Activated CD8-positive, alpha-beta memory T cell treated with anti-CD3 and anti-CD28 coated beads for 36 hours (primary cell): ENCODE measurements at regions not wholly inside any gene's neighbourhood (a gene's known extent, or its start where the extent isn't known, plus 50 kb on each side); places are given as distances from the start of the nearest gene placed in this dataset.

Experiments
- CTCF ChIA-PET: fragments of 350-600 bp; sonication (Branson Sonifier 250); formaldehyde crosslinking; loops from one replicate; lab custom pipeline; 2021; ENCODE audit warnings: antibody characterized with exemption; lab: Charles Lee
- POLR2A ChIA-PET: fragments of 350-600 bp; sonication (Branson Sonifier 250); formaldehyde crosslinking; loops from one replicate; lab custom pipeline; 2021; ENCODE audit warnings: antibody characterized with exemption; lab: Charles Lee

DNA sequence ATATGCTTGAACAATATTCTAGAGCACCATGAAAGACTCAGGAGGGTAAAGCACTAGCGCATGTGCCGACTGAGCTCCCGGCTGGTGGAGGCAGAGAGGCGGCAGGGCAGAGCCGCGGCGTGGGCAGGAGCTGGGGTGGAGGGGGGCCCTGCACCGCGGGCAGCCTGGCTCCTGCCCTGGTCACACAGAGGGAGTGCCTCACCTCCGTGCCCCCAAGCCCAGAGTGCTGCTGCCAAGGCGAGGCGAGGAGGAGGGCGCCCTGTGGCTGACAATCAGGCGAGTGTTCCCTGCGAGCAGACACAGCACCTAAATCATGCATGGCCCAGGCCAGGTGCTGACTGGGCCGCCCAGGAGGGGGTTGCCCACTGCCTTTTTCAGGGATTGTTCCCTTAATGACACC lies 105.8 kb upstream of the TNRC6C start:
- ChIA-PET POLR2A (interaction anchor here (0.6 kb wide), 1 partner anchor 106 kb away, joined by 3 read pairs; the partner anchor contains the start of gene TNRC6C), CTCF (no interaction called here)

DNA sequence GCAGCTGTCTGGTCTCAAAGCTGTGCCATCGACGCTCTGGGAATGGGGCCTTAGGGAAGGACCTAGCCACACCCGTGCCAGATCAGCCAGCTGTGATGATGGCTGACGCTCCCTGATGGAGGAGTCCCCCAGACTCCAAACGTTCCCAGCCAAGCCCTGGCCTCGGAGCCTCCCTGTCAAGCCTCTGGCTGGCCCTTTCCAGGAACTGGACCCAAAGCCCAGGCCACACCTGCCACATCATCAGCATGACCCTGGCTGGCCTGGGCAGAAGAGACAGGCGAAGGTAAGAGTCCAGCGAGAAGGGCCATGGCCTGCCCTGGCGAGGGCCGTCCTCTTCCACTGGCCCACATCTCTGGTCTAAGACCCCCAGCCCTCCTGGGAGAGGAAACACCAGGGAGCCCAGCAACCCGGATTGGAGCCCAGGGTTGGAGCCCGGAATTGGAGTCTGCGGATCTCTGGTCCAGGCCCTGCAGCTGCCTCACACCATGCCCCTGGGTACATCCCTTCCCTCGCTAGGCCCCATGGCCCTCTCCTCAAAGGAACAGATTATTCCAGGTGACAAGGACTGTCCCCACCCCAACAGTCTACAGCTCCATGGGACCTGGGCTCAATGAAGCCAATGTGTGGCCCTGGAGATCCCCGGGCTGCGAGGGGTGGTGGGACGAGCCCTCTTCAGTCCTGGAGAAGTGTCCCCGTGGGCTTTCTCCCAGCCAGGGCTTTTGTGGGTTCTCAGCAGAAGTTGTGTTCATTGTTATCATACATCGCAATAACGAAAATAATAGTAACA lies 105.1 kb upstream of the TNRC6C start:
- ChIA-PET POLR2A (no interaction called here), CTCF (no interaction called here)

DNA sequence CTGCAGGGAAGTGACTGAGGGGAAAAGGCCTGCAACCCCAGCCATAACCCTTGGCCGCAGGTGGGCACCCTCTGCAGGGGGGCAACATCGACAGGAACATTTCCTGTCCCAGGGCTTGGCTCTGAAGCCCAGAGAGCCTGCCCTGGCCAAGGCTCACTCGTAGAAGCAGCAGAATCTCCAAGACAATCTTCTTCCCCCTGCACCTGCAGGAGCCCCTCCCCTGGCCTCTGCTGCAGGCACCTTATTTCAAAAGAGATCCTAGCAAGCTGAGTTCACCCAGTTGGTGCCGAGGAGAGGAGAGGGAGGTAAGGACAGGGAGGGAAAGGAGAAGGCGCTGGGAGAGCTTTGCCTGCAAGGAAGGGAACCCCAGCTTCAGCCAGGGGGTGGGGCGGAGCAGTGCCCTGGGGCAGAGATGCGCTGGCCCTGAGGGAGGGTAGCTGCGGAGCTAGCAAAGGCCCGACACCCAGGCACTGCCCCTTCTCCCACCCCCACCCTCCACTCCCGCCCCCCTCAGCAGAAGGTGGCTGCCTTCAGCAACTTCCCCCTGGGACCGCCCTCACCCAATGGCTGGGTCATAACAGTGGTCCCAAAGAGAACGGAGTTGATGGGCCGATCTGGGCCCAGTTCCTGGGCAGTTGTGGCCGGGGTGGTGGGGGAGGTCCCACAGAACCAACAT lies 104.3 kb upstream of the TNRC6C start:
- CTCF ChIA-PET, result interaction anchor here (0.6 kb wide), 1 partner anchor 491 kb away, joined by 3 read pairs; no protein-coding TSS in a partner anchor

GRCh38 chr17:77854759-77855745 lies 103.5 kb upstream of the TNRC6C start:
- ChIA-PET CTCF (interaction anchor here (0.6 kb wide), 1 partner anchor 492 kb away, joined by 3 read pairs; no protein-coding TSS in a partner anchor), POLR2A (no interaction called here)

More for the DNA sequence above, 104.3 kb upstream of the TNRC6C start:
- POLR2A ChIA-PET, result no interaction called here

GRCh38 chr17:77856551-77857305 lies 101.8 kb upstream of the TNRC6C start:
- CTCF ChIA-PET, result no interaction called here

GRCh38 chr17:77857306-77857555 lies 101.3 kb upstream of the TNRC6C start:
- POLR2A ChIA-PET, result no interaction called here
- CTCF ChIA-PET, result no interaction called here

More at GRCh38 chr17:77856551-77857305, 101.8 kb upstream of the TNRC6C start:
- POLR2A ChIA-PET, result no interaction called here

GRCh38 chr17:77857613-77858012 lies 100.9 kb upstream of the TNRC6C start:
- POLR2A ChIA-PET, result no interaction called here

DNA sequence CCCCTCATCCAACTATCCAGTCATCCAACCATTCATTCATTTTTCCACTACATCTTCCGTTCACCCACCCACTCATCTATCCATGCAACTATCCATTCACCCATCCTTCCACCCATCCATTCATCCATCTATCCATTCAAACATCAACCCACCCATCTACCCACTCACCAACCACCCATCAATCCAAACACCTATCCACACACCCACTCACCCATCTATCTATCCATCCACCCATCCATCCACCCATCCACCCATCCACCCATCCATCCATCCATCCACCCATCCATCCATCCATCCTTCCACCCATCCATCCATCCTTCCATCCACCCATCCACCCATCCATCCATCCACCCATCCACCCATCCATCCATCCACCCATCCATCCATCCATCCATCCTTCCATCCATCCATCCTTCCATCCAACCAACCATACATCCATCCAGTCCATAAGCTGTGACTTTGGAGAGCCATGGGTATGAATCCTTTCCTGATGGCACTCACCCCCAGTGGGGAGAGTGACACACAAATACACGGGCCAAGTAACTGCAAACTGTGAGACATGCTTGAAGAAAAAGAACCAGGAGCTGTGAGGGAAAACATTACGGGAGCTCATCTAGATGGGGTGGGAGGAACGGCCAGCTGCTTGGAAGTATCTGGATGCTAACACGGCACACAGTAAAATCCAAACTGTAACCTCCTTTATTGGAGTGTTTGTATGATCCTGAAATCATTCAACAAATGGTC lies 100.0 kb upstream of the TNRC6C start:
- CTCF ChIA-PET, result interaction anchor here (1.4 kb wide), 1 partner anchor 155 kb away, joined by 3 read pairs; no protein-coding TSS in a partner anchor
- POLR2A ChIA-PET, result no interaction called here

More at GRCh38 chr17:77857613-77858012, 100.9 kb upstream of the TNRC6C start:
- CTCF ChIA-PET, result no interaction called here

DNA sequence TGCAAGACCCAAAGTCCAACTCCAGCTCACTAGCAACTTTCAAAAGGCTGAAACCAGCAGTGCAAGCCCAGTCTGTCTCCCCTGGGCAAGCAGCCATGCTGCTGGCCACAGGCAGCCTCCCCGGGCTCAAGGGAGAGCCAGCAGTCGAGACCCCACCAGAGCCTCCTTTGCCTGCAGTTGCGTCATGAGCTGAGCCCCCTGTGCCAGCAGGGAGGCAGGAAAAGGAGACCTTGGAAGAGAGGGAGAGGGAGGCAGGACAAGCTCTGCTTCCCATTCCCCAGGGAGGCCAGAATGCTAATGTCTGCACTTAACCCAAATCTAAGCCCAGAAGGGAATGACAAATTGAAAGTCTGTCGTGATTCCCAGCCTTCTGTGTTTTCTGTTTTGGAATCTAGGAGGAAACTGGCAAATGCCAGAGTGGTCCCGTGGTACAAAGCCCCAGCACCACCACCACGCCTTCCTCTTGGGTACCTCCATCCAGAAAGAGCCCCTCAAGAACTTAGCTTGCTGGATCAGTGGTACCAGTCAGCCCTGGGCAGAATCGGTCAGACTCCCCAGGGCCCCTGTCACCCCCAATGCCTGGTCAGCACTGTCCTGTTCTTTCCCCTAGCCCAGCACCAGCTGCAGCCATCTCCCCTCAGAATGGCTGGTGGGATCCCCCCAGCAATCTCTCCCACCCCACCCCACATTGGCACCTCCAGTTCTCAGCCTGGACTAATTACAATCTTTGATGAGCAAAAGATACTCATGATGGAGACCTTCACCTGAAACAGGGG lies 99.3 kb upstream of the TNRC6C start:
- POLR2A ChIA-PET, result no interaction called here
- CTCF ChIA-PET, result interaction anchor here (1.4 kb wide), 1 partner anchor 154 kb away, joined by 3 read pairs; no protein-coding TSS in a partner anchor

- CTCF ChIA-PET, result no interaction called here
- POLR2A ChIA-PET, result no interaction called here
These were observed 97.3 kb upstream of the TNRC6C start for GRCh38 chr17:77861133-77861695.

DNA sequence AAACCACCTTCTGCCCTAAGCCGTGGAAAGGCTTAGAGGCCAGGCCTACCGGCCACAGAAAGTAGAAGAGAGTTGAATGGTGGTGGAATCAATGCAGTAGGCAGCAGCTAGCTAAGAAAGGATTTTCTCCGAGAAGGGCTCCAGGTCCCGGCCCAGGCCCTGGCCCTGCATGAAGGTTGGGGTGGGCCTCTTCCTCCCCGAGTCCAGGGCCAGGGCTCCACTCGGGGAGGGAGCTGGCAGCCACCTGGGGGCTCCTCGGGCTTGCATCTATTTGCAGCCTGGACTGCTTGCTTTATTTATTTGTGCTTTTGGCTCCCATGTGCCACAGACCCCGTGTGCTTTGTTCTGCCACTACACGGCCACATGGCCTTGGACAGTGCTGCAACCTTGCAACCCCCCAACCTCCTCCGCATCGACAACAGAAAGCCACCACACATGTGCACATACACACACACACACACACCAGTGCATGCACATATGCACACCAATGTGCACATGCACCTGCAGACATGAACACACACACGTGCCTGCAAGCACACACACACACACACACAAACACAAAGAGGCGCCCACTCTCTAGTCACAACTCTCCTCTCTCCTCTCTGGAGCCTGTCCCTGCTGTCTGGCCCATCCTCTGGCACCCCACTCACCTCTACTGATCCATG lies 96.4 kb upstream of the TNRC6C start:
- ChIA-PET POLR2A (interaction anchor here (0.5 kb wide), 1 partner anchor 19 kb away, joined by 3 read pairs; no protein-coding TSS in a partner anchor), CTCF (no interaction called here)

GRCh38 chr17:77862890-77863813 lies 95.4 kb upstream of the TNRC6C start:
- ChIA-PET POLR2A (interaction anchor here (0.5 kb wide), 1 partner anchor 18 kb away, joined by 3 read pairs; no protein-coding TSS in a partner anchor), CTCF (interaction anchor here (0.9 kb wide), 1 partner anchor 34 kb away, joined by 3 read pairs; no protein-coding TSS in a partner anchor)

DNA sequence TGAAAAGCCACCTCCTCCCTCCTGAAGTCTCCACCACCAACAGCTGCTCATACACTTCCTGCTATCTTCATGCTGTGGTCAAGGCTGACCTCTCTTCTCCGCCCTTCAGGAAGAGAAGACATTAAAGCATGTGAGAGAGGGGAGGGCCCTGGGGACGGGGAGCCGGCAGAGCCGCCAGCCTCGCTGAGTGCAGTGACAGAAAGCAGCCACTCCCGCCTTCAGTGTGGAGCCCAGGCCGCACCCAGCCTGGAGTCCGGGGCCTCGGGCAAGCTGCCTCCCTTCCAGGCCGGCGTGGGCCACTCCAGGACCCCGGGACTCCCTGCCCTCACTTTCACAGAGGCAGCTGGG lies 94.7 kb upstream of the TNRC6C start:
- CTCF ChIA-PET, result interaction anchor here (0.9 kb wide), 1 partner anchor 34 kb away, joined by 3 read pairs; no protein-coding TSS in a partner anchor
- POLR2A ChIA-PET, result no interaction called here

DNA sequence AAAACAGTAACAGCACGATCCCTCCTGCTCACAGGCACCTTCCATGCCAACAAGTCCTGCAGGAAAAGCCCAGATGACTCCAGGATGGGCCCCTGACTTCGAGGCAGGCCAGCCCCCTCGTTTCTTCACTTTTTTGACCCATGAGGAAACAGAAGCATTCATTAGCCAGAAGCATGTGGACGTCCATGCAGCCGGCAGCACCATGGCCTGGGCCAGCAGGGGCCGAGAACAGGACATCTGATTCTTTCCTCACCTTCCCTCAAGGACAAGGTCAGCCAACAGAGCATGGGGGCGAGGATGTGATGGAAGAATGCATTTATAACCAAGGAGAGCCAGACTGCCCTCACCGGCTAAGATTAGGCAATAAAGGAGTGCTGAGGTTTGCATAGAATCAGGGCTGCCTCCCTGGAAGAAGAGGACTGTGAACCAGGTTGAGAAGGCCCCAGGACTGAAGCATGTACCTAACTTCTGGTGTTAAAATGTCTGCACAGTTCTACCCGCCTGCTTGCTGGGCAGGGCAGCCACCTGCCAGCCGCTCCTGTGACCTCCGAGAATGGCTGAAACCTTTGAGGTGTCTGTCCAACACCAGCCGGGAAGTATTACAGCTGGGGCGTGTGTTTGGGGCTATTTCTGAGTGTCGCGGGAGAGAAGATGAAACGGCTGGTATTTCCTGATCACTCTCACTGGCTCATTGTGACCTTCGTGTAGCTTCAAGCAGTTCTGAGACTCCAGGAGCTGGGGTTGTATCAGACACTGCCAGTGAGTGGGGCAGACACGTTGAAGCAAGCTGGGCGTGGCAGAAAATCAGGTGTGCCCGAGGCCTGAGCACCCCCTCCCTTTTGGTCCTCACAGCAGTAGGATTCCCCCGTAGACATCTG lies 94.0 kb upstream of the TNRC6C start:
- CTCF ChIA-PET, result no interaction called here
- POLR2A ChIA-PET, result no interaction called here
